ENCODE measurements at regions not wholly inside any gene's neighbourhood (a gene's known extent, or its start where the extent isn't known, plus 50 kb on each side); places are given as distances from the start of the nearest gene placed in this dataset.

- no peak for DNase-seq
Observed at GRCh38 chr10:85256481-85256880, 928.1 kb downstream of the CCSER2 start.

DNA sequence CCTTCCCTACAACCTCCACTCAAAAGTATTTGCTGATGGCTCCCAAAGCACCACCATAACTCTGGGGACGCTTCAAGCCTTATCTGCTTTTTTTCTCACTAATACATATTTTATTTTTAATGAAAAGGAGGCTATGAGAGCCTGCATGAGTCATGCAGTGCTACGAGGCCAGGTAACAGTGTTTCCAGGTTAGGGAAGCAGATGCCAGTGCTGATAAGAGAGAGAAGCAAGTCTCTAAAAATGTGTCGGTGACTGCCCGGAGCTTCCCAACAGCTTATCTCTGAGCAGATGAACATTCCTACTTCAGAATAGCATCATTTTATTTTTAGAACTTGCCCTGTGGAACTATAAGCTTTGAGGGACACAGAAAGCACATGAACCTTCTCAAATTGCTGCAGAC is 931.5 kb downstream of the CCSER2 start:
- DNase-seq, result no peak

DNA sequence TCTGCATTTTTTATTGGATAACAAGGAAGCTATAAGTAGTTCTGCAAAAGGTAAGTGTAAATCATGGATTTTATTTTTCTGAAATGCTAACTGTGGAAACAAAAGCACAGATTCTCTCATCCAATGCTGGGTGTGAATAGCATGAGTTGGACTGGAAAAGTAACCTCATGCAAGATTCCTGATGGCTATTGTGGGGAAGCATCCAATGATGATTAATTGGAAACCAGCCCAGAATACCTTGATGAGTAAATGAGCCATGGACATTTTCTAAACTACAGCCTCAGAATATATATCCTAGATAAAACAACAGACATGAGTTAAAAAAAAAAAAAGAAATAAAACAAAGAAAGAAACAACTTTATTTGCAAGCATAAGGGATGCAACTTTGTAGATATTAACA is 934.6 kb downstream of the CCSER2 start:
- DNase-seq, result no peak

DNA sequence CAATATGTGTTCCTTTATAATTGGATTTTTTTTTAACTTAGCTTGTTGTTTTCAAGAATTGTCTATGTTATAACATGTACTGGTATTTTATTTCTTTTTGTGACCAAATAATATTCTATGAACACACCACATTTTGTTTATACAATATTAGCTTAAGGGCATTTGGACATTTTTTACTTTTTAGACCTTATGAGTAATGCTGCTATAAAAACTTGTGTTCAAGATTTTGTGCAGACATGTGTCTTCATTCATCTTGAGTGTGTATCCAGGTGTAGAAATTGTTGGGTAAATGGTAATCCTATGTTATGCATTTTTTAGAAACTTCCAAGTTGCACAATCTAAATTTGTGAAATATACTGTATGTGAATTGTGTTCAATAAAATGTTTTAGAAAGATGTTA is 936.7 kb downstream of the CCSER2 start:
- no peak for DNase-seq

DNA sequence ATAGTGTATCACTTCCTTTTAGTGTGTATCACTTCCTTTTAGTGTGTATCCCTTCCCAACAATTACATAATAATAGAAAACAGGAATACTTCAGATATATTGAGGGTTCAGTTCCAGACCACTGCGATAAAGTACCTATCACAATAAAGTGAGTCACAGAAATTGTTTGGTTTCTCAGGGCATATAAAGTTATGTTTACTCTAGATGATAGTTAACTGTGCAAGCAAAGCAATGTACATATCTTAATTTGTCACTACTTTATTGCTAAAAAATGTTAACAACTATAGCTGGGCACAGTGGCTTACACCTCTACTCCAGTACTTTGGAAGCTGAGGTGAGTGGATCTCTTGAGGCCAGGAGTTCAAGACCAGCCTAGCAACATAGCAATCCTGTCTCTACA is 938.4 kb downstream of the CCSER2 start:
- no peak for DNase-seq

GRCh38 chr10:85280014-85280413 is 951.6 kb downstream of the CCSER2 start:
- DNase-seq, result no peak

DNA sequence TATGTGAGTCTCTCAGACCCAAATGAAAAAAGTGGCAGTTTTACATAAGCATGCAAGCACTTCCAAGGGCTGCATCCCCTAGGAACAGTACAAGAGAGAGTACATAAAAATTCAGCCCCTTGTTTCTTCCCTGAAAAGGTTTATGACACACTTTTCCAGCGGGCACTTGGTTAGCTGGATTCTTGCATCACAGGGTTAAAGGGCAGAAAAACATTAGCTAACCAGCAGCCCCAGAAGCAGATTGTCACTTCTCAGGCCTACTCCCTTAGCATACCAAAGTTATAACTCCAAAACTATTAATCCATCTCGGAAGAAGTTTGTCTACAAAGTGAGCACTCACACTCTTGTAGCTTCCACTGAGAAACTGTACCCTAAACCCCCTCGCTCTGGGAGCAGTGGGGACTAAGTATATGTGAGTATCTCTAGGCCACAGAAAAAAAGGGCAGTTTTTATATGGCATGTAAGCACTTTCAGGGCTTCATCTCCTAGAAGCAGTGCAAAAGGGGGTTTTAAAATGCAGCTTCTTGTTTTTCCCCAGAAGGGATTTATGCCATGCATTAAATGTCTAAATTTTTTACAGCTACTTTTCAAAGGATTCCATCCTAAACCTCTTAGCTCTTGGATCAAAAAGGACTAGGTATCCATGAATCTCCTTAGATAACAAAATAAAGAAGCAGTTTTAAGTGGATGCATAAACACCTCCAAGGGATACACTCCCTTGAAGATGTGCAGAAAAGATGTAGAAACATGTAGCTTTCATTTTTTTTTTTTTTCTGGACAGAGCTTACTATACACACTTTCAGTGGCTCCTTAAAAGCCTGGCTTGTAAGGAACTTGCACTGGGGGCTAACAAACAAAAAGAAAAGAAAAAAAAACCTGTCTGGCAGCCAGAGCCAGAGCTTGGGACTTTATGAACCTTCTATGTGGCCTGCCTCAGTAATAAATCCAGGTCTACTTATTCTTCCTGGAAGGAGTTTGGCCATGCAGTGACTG is 956.7 kb downstream of the CCSER2 start:
- no peak for DNase-seq

GRCh38 chr10:85293483-85293882 is 965.1 kb downstream of the CCSER2 start:
- DNase-seq, result no peak

DNA sequence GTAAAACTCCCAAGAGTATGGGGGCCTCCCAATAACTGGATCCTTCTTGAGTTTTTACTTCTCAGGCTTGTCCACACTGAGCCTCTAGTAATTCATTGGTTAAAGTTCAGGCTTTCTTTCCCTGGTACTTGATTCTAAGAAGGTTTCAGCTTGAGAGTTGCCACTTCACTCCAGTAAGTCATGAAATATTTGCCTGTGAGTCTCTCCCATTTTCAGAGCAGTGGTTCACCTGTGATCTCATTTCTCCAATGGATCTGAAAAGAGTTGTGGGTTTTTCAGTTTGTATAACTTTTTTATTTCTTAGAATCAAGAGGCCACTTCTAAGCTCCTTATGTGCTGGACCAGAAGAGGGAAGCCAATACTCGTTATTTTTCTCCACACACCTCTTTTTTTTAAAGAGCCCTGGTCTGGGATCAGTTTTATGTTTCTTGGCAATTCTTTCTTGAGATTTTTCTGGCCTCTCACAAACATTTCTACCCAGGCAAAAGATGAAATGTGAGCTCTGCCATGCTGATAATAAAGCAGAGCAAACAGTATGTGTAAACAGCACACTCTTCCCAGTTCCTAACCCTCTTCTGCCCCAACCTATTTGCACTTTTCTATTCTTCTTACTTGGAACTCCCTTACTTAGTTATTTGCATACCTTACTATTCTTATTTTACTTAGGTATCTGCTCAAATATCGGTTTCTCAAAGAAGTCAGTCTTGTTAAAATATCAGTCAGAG is 983.4 kb downstream of the CCSER2 start:
- no peak for DNase-seq

GRCh38 chr10:85315657-85316056 is 987.3 kb downstream of the CCSER2 start:
- no peak for DNase-seq

DNA sequence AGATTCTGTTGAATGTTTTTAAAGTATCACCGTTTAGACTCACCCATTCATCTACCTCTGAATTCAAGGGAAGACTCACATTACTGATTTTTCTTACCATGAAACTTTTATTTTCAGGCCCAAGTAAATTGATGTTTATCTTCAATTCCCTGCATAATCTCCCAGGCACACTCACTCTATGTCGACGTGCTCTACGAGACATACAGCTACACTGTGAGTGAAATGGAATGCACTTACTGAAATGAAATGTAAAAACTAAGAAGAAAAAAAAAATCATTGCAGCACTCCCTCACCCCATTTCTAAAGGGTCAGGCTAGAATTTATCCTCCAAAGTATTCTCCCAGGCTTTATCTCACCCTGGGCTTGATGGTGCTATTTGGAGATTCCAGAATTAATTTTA is 987.9 kb downstream of the CCSER2 start:
- no peak for DNase-seq

- DNase-seq, result no peak
Observed at GRCh38 chr10:85317827-85318226, 989.4 kb downstream of the CCSER2 start.

DNA sequence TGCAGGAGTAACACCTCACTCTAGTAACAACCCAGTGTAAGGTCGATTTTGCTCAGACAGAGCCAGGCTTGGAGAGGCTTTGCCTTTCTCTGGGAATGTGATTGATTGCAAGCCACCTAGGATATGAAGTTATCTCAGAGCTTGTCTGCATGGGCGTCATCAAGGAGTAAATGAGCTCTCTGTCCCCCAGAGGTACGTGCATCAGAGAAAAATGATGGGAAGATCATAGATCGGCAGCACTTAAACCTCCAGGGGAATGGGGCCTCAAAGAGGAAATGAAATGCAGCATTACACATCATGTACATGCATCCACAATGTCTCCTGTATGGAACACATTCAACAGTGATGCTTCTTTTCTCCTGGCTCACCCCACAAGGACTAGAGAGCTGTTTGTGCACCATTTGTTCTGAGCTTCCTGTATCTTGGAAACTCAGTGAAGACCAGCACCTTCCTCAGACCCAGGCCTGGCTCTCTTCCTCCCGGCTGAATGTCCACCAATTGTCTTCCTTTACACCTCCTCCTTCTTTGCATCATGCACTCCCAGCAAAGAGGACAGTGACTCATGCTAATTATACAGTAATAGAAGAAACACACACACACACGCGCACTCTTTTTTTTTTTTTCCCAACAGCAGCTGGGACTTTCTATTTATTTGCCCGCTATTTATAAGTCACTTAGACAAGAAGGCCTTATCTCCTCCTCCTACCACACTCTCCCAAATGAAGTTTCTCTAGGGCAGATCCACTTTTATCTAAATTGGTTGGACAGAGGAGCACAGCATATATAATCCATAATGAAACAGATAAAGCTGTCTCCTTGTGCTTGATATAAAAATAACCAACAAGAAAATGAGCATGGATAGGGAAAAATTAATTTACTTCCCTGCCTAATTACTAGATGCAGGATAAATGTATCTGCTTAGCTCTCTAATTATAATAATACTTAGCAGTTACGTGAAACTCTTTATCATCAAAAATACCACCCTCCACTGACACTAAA is 990.7 kb downstream of the CCSER2 start:
- no peak for DNase-seq

GRCh38 chr10:85319826-85320225 is 991.4 kb downstream of the CCSER2 start:
- no peak for DNase-seq

- DNase-seq, result no peak
Observed at GRCh38 chr10:85333594-85333993, 1005.2 kb downstream of the CCSER2 start.

- DNase-seq, result peak; percentile 2
Observed at GRCh38 chr10:85362401-85362800, 1004.2 kb downstream of the GRID1 start.

- DNase-seq, result no peak
Observed at GRCh38 chr10:85377029-85377806, 989.4 kb downstream of the GRID1 start.

GRCh38 chr10:85379338-85379737 is 987.3 kb downstream of the GRID1 start:
- DNase-seq, result no peak

GRCh38 chr10:85400981-85401695 is 965.5 kb downstream of the GRID1 start:
- no peak for DNase-seq

DNA sequence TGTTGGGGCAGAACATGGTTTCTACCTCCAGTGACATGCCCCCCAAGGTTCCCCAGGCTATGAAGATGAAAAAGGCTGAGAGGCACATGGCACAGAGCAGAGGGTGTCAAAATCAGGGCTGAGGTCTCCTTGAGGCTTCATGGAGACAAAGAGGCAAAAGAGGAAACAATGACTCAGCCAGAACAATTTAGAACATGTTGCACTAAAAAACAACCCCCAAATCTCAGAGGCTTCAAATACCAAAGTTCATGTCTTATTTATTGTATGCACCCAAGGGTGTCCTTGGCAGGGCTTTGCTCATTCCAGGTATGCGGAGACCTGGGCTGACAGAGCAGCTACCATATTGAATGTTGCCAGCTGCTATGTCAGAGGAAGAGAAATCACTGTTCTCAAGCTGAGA is 964.1 kb downstream of the GRID1 start:
- no peak for DNase-seq

DNA sequence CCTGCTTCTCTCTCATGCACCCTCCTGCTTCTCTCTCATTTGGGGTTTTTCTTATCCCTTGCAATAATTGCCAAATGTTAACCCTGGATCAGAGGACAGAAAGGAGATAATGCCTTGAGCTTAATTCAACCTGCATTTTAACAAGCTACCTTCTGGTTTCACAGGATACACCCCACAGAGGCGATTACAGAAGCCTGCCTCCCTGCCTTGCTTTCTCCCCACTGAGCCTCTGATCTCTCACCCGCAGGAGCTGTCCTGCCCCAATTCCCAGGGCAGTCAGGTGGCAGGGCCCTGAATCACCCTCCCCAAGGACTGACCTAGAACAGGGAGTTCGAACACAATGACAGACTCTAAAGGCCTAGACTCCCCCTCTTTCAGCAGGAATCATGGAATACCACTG is 959.5 kb downstream of the GRID1 start:
- no peak for DNase-seq
